GM23338 (cell line): ENCODE measurements at regions not wholly inside any gene's neighbourhood (a gene's known extent, or its start where the extent isn't known, plus 50 kb on each side); places are given as distances from the start of the nearest gene placed in this dataset.

ENCODE experiments used
- ATAC-seq: fragments of 200-7000 bp; cut with Tn5 transposase; 3 replicates; pipeline ENCODE4 v1.9.1; 2020
- DNase-seq: peaks from one replicate; pipeline ENCODE4 v3.0.0-alpha.2; 2015; ENCODE audit warnings: low spot score
- H2AFZ ChIP-seq: fragments of 200-600 bp; sonication (generic); 2 replicates; pipeline ENCODE4 v1.8.0; 2016; ENCODE audit warnings: antibody characterized with exemption, mild to moderate bottlenecking, moderate library complexity
- H3F3A ChIP-seq: fragments of 200-600 bp; sonication (generic); replicated peaks from 2 replicates; pipeline ENCODE4 v1.8.0; 2017; ENCODE audit warnings: antibody characterized with exemption, mixed run types, low read depth
- H3K27ac ChIP-seq: fragments of 200-600 bp; sonication (generic); 2 replicates; pipeline ENCODE4 v1.6.1; 2016; ENCODE audit warnings: low read depth
- H3K27me3 ChIP-seq: fragments of 200-600 bp; sonication (generic); 2 replicates; pipeline ENCODE4 v1.8.0; 2016; ENCODE audit warnings: mild to moderate bottlenecking, mixed run types, moderate library complexity; ENCODE audit not compliant: insufficient read depth
- H3K36me3 ChIP-seq: fragments of 200-600 bp; sonication (generic); 2 replicates; pipeline ENCODE4 v1.8.0; 2016; ENCODE audit warnings: mild to moderate bottlenecking; ENCODE audit not compliant: insufficient read depth
- H3K4me1 ChIP-seq: fragments of 200-600 bp; sonication (generic); 2 replicates; pipeline ENCODE4 v1.8.0; 2016; ENCODE audit warnings: mild to moderate bottlenecking, moderate library complexity; ENCODE audit not compliant: insufficient read depth
- H3K4me2 ChIP-seq: fragments of 200-600 bp; sonication (generic); 2 replicates; pipeline ENCODE4 v1.7.1; 2017; ENCODE audit warnings: mixed run types
- H3K4me3 ChIP-seq: fragments of 200-600 bp; sonication (generic); 2 replicates; pipeline ENCODE4 v1.6.1; 2016; ENCODE audit warnings: mixed run types
- H3K79me2 ChIP-seq: fragments of 200-600 bp; sonication (generic); replicated peaks from 2 replicates; pipeline ENCODE4 v1.8.0; 2017; ENCODE audit warnings: mild to moderate bottlenecking; ENCODE audit not compliant: insufficient read depth
- H3K9me2 ChIP-seq: fragments of 200-600 bp; sonication (generic); 2 replicates; pipeline ENCODE4 v1.8.0; 2017; ENCODE audit not compliant: insufficient read depth
- H4K20me1 ChIP-seq: fragments of 200-600 bp; sonication (generic); replicated peaks from 2 replicates; pipeline ENCODE4 v1.8.0; 2017; ENCODE audit warnings: mild to moderate bottlenecking; ENCODE audit not compliant: insufficient read depth
- H3K27ac Mint-ChIP-seq: 2 replicates; pipeline ENCODE4 v1.8.0; 2020; ENCODE audit warnings: inconsistent platforms, mild to moderate bottlenecking, moderate library complexity, mixed read lengths
- H3K27me3 Mint-ChIP-seq: 3 replicates; pipeline ENCODE4 v1.8.0; 2022; ENCODE audit warnings: low read depth, mild to moderate bottlenecking, moderate library complexity, mixed read lengths, inconsistent platforms; ENCODE audit not compliant: insufficient read depth, poor library complexity
- H3K36me3 Mint-ChIP-seq: 3 replicates; pipeline ENCODE4 v1.8.0; 2021; ENCODE audit warnings: low read depth, mild to moderate bottlenecking, inconsistent platforms, moderate library complexity, mixed read lengths
- H3K4me1 Mint-ChIP-seq: 3 replicates; pipeline ENCODE4 v1.8.0; 2020; ENCODE audit warnings: mild to moderate bottlenecking, inconsistent platforms, mixed read lengths
- H3K4me3 Mint-ChIP-seq: 3 replicates; pipeline ENCODE4 v1.8.0; 2021; ENCODE audit warnings: moderate library complexity, mild to moderate bottlenecking, inconsistent platforms, mixed read lengths
- H3K9me3 Mint-ChIP-seq: 3 replicates; pipeline ENCODE4 v1.8.0; 2020; ENCODE audit warnings: moderate library complexity, mild to moderate bottlenecking, inconsistent platforms, mixed read lengths
- CREB1 ChIP-seq: fragments of 250-450 bp; sonication (Bioruptor Pico); IDR thresholded peaks from 2 replicates; pipeline ENCODE4 v1.5.0; 2020; ENCODE audit warnings: low read depth, mild to moderate bottlenecking, moderate library complexity
- EZH2 ChIP-seq: fragments of 200-600 bp; sonication (generic); IDR thresholded peaks from one replicate; pipeline ENCODE4 v1.8.0; 2017; ENCODE audit warnings: antibody characterized with exemption, mild to moderate bottlenecking, low read depth; ENCODE audit not compliant: unreplicated experiment
- EZH2phosphoT487 ChIP-seq: fragments of 200-600 bp; sonication (generic); IDR thresholded peaks from one replicate; pipeline ENCODE4 v1.8.1; 2018; ENCODE audit warnings: antibody characterized with exemption; ENCODE audit not compliant: unreplicated experiment
- JUNB ChIP-seq: IDR thresholded peaks from one replicate; pipeline ENCODE4 v1.6.1; 2016; ENCODE audit warnings: antibody characterized with exemption; ENCODE audit not compliant: unreplicated experiment
- NANOG ChIP-seq: IDR thresholded peaks from 2 replicates; pipeline ENCODE4 v1.6.1; 2016; ENCODE audit warnings: antibody characterized with exemption, borderline replicate concordance
- POLR2AphosphoS5 ChIP-seq: IDR thresholded peaks from 2 replicates; pipeline ENCODE4 v1.6.1; 2016; ENCODE audit warnings: antibody characterized with exemption, low read depth
- STAT1 ChIP-seq: IDR thresholded peaks from one replicate; pipeline ENCODE4 v1.6.1; 2016; ENCODE audit warnings: antibody characterized with exemption; ENCODE audit not compliant: unreplicated experiment
- ZNF114 ChIP-seq: fragments of 250-450 bp; sonication (Bioruptor Pico); IDR thresholded peaks from 2 replicates; pipeline ENCODE4 v1.5.0; 2020; ENCODE audit warnings: mild to moderate bottlenecking, moderate library complexity
- ZNF331 ChIP-seq: fragments of 250-450 bp; sonication (Bioruptor Pico); IDR thresholded peaks from 2 replicates; pipeline ENCODE4 v1.5.0; 2020; ENCODE audit warnings: low read depth, mild to moderate bottlenecking, moderate library complexity
- TF ChIP-seq, protein P1 (sequence below): fragments of 250-450 bp; sonication (Bioruptor Pico); IDR thresholded peaks from 2 replicates; pipeline ENCODE4 v1.5.0; 2020; ENCODE audit warnings: mild to moderate bottlenecking, moderate library complexity
- TF ChIP-seq, protein P2 (sequence below), 2 experiments: fragments of 200-600 bp in 1 of 2; sonication (generic) in 1 of 2; conservative IDR thresholded peaks; 2 replicates each; pipeline versions ENCODE4 v1.5.1 to v1.6.1; 2016 to 2017; ENCODE audit warnings: antibody characterized with exemption in 2 of 2, low read depth in 2 of 2, mild to moderate bottlenecking in 2 of 2, moderate library complexity in 1 of 2
- TF ChIP-seq, protein P3 (sequence below): IDR thresholded peaks from one replicate; pipeline ENCODE4 v1.6.1; 2018; ENCODE audit warnings: antibody characterized with exemption; ENCODE audit not compliant: unreplicated experiment

- no peak for TF ChIP-seq ZNF114 (CRISPR knock-in tag)
- no peak for TF ChIP-seq EZH2phosphoT487
- TF ChIP-seq ZNF331 (CRISPR knock-in tag) = no peak
- no peak for TF ChIP-seq CREB1
Measured at GRCh38 chr17:31697838-31698237, 161.2 kb downstream of the COPRS start (continued).

DNA sequence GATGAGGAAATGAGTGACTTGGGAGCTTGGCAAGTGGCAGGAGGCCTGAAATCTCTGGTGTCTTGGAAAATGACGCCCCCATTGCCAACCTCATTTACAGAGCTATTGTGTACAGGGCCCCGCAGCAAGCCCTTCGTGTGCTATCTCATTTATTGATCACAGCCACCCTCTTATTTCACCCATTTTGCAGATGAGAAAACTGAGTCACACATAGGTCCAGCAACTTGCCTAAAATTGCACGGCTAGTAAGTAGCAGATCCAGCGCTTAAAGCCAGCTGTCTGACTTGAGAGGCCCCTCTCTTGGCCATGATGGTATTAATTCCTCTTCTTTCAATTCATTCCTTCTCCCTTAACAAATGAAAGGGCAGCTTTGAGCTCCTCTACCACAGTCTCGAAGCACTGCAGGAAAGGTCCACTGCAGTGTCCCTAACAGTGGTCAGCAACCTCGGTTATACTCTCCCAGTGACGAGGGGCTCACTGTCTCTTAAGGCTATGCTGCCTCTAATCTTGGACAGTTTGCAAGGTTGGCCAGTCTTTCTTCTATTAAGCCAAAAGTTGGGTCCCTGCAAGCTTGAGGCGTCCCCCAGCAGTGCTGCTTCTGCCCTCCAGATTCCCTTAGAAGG, 162.2 kb downstream of the COPRS start:
- no peak overlapping the region for H2AFZ ChIP-seq
- no peak for ATAC-seq

More for the DNA sequence above, 162.2 kb downstream of the COPRS start:
- H3K79me2 ChIP-seq = no peaks in the 10 kb centered on the region
- no peaks in the 10 kb centered on the region for H3K36me3 ChIP-seq
- DNase-seq = no peak
- H3K4me3 ChIP-seq = no peak overlapping the region
- no peaks in the 10 kb centered on the region for H3F3A ChIP-seq
- peaks cover 10% of the 10 kb centered on the region; the same call in 2 of the 3 replicates for H3K4me1 Mint-ChIP-seq
- TF ChIP-seq EZH2phosphoT487 (no peak), EZH2 (no peak), NANOG (no peak), POLR2AphosphoS5 (no peak), ZNF331 (CRISPR knock-in tag) (no peak), JUNB (no peak), STAT1 (no peak), ZNF114 (CRISPR knock-in tag) (no peak)
- TF ChIP-seq, protein P1, sequence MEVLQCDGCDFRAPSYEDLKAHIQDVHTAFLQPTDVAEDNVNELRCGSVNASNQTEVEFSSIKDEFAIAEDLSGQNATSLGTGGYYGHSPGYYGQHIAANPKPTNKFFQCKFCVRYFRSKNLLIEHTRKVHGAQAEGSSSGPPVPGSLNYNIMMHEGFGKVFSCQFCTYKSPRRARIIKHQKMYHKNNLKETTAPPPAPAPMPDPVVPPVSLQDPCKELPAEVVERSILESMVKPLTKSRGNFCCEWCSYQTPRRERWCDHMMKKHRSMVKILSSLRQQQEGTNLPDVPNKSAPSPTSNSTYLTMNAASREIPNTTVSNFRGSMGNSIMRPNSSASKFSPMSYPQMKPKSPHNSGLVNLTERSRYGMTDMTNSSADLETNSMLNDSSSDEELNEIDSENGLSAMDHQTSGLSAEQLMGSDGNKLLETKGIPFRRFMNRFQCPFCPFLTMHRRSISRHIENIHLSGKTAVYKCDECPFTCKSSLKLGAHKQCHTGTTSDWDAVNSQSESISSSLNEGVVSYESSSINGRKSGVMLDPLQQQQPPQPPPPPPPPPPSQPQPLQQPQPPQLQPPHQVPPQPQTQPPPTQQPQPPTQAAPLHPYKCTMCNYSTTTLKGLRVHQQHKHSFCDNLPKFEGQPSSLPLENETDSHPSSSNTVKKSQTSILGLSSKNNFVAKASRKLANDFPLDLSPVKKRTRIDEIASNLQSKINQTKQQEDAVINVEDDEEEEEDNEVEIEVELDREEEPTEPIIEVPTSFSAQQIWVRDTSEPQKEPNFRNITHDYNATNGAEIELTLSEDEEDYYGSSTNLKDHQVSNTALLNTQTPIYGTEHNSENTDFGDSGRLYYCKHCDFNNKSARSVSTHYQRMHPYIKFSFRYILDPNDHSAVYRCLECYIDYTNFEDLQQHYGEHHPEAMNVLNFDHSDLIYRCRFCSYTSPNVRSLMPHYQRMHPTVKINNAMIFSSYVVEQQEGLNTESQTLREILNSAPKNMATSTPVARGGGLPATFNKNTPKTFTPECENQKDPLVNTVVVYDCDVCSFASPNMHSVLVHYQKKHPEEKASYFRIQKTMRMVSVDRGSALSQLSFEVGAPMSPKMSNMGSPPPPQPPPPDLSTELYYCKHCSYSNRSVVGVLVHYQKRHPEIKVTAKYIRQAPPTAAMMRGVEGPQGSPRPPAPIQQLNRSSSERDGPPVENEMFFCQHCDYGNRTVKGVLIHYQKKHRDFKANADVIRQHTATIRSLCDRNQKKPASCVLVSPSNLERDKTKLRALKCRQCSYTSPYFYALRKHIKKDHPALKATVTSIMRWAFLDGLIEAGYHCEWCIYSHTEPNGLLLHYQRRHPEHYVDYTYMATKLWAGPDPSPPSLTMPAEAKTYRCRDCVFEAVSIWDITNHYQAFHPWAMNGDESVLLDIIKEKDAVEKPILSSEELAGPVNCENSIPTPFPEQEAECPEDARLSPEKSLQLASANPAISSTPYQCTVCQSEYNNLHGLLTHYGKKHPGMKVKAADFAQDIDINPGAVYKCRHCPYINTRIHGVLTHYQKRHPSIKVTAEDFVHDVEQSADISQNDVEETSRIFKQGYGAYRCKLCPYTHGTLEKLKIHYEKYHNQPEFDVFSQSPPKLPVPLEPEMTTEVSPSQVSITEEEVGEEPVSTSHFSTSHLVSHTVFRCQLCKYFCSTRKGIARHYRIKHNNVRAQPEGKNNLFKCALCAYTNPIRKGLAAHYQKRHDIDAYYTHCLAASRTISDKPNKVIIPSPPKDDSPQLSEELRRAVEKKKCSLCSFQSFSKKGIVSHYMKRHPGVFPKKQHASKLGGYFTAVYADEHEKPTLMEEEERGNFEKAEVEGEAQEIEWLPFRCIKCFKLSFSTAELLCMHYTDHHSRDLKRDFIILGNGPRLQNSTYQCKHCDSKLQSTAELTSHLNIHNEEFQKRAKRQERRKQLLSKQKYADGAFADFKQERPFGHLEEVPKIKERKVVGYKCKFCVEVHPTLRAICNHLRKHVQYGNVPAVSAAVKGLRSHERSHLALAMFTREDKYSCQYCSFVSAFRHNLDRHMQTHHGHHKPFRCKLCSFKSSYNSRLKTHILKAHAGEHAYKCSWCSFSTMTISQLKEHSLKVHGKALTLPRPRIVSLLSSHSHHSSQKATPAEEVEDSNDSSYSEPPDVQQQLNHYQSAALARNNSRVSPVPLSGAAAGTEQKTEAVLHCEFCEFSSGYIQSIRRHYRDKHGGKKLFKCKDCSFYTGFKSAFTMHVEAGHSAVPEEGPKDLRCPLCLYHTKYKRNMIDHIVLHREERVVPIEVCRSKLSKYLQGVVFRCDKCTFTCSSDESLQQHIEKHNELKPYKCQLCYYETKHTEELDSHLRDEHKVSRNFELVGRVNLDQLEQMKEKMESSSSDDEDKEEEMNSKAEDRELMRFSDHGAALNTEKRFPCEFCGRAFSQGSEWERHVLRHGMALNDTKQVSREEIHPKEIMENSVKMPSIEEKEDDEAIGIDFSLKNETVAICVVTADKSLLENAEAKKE = no peak
- TF ChIP-seq, protein P2, sequence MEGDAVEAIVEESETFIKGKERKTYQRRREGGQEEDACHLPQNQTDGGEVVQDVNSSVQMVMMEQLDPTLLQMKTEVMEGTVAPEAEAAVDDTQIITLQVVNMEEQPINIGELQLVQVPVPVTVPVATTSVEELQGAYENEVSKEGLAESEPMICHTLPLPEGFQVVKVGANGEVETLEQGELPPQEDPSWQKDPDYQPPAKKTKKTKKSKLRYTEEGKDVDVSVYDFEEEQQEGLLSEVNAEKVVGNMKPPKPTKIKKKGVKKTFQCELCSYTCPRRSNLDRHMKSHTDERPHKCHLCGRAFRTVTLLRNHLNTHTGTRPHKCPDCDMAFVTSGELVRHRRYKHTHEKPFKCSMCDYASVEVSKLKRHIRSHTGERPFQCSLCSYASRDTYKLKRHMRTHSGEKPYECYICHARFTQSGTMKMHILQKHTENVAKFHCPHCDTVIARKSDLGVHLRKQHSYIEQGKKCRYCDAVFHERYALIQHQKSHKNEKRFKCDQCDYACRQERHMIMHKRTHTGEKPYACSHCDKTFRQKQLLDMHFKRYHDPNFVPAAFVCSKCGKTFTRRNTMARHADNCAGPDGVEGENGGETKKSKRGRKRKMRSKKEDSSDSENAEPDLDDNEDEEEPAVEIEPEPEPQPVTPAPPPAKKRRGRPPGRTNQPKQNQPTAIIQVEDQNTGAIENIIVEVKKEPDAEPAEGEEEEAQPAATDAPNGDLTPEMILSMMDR (conservative IDR thresholded peaks at IDR 0.05; ENCODE audit: low read depth in 2 of 2) = no peak
- TF ChIP-seq, protein P3, sequence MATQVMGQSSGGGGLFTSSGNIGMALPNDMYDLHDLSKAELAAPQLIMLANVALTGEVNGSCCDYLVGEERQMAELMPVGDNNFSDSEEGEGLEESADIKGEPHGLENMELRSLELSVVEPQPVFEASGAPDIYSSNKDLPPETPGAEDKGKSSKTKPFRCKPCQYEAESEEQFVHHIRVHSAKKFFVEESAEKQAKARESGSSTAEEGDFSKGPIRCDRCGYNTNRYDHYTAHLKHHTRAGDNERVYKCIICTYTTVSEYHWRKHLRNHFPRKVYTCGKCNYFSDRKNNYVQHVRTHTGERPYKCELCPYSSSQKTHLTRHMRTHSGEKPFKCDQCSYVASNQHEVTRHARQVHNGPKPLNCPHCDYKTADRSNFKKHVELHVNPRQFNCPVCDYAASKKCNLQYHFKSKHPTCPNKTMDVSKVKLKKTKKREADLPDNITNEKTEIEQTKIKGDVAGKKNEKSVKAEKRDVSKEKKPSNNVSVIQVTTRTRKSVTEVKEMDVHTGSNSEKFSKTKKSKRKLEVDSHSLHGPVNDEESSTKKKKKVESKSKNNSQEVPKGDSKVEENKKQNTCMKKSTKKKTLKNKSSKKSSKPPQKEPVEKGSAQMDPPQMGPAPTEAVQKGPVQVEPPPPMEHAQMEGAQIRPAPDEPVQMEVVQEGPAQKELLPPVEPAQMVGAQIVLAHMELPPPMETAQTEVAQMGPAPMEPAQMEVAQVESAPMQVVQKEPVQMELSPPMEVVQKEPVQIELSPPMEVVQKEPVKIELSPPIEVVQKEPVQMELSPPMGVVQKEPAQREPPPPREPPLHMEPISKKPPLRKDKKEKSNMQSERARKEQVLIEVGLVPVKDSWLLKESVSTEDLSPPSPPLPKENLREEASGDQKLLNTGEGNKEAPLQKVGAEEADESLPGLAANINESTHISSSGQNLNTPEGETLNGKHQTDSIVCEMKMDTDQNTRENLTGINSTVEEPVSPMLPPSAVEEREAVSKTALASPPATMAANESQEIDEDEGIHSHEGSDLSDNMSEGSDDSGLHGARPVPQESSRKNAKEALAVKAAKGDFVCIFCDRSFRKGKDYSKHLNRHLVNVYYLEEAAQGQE = no peak
- no peaks in the 10 kb centered on the region for H3K9me2 ChIP-seq
- H3K27me3 Mint-ChIP-seq = peaks cover 8% of the 10 kb centered on the region
- no peak overlapping the region for H3K4me3 Mint-ChIP-seq
- H3K9me3 Mint-ChIP-seq = no peaks in the 10 kb centered on the region
- H3K27ac ChIP-seq = no peak overlapping the region
- no peaks in the 10 kb centered on the region for H3K27me3 ChIP-seq
- H4K20me1 ChIP-seq = no peaks in the 10 kb centered on the region
- no peak overlapping the region for H3K27ac Mint-ChIP-seq
- no peak overlapping the region for H3K4me2 ChIP-seq
- H3K4me1 ChIP-seq = no peaks in the 10 kb centered on the region
- no peaks in the 10 kb centered on the region for H3K36me3 Mint-ChIP-seq
